HG03175 (cell line): ENCODE measurements at regions not wholly inside any gene's neighbourhood (a gene's known extent, or its start where the extent isn't known, plus 50 kb on each side); places are given as distances from the start of the nearest gene placed in this dataset.

Experiments
- ATAC-seq: cut with Tn5 transposase; IDR thresholded peaks from one replicate; pipeline ENCODE4 v1.9.1; 2021; ENCODE audit warnings: mild to moderate bottlenecking, moderate library complexity; ENCODE audit not compliant: unreplicated experiment

GRCh38 chr6:149261364-149262040, 56.0 kb upstream of the TAB2 start:
- ATAC-seq: no peak

DNA sequence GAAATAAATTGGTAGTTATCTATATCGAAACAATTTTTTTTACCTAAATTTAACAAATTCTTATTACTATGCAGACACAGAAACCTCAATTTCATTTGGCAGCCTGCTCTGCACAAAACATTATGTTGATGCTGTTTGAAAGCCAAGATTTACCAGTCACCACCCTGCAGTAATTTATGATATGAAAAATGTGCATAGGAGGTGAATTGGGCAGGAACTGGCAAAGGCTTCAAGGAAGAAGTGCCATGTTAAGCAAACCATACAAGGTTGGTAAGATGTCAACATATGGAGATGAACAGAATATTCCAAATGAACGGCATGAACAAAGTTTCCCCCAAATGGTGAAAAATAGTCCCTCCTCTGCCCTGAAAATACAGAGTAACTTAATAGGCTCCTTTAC, 54.2 kb upstream of the TAB2 start:
- ATAC-seq: no peak

DNA sequence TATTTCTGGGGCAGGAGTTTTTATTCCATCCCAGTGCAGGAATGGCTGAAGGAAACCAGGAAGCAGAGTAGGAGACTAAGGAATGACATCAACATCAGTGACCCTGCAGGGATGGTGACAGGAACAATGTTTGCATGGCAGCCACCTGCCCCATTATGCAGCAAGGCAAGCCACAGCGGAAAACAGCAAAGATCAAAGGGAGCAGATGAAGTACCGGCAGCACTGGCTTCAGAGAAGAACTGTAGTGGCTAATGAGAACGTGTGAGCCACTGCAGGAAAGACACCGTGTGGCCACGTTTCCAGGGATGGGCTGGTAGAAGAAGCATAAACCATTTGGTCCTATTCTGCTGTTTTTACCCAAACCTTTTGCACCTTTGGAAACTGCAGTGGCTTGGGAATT, 52.9 kb upstream of the TAB2 start:
- ATAC-seq: no peak

GRCh38 chr6:149265945-149266344, 51.6 kb upstream of the TAB2 start:
- no peak for ATAC-seq

GRCh38 chr6:149266659-149267058, 50.9 kb upstream of the TAB2 start:
- peak; percentile 85 for ATAC-seq

- ATAC-seq: no peak
Measured at GRCh38 chr6:149267072-149267471, 50.4 kb upstream of the TAB2 start.

DNA sequence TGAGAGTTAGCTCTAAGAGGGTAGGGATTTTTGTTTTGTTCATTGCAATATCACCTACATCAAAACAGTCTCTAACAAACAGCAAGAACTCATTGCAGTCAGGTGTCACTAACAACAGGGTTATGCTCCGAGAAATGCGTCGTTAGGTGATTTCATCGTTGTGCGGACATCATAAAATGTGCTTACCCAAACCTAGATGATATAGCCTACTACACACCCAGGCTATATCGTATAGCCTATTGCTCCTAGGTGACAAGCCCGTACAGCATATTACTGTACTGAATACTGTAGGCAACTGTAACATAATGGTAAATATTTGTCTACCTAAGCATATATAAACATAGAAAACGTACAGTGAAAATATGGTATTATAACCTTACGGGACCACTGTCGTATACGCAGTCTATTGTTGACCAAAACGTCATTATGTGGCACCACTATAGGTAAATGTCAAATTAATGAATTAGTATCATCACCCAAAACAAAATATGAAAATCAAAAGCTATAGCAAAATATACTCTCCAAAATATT, 49.9 kb upstream of the TAB2 start:
- ATAC-seq: no peak
